ENCODE measurements at regions not wholly inside any gene's neighbourhood (a gene's known extent, or its start where the extent isn't known, plus 50 kb on each side); places are given as distances from the start of the nearest gene placed in this dataset.

GRCh38 chr12:87930033-87930432, 99.2 kb downstream of the C12orf50 start:
- H3K36me3 Mint-ChIP-seq (ENCODE audit: low read depth) = no peaks in the 10 kb centered on the region
- intact Hi-C loops (cut with micrococcal nuclease) = no loop called here
- DNase-seq = no peak
- no peaks in the 10 kb centered on the region for H3K4me1 Mint-ChIP-seq
- no peak overlapping the region for H3K4me3 Mint-ChIP-seq
- no peaks in the 10 kb centered on the region for H3K27me3 Mint-ChIP-seq
- no peak overlapping the region for H3K27ac Mint-ChIP-seq
- H3K9me3 Mint-ChIP-seq = no peaks in the 10 kb centered on the region

DNA sequence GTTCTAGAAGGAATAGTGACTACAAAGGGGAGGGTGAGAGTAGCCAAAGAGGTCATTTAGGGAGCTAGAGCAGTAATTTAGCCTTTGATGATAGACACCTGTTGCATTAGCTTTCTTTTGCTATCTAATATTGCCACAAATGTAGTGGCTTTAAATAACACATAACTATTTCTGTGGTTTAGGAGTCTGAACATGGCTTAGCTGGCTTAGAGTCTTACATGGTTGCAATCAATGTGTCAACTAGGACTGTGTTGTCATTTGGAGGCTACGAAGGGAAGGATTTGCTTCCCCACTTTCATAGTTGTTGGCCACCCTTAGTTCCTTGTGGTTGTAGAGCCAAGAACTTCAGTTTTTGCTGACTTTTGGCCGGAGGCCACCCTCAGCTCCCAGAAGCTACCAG, 99.9 kb downstream of the C12orf50 start:
- intact Hi-C loops (cut with micrococcal nuclease) = no loop called here
- Mint-ChIP-seq H3K4me3 (no peak overlapping the region), H3K36me3 (ENCODE audit: low read depth) (no peaks in the 10 kb centered on the region), H3K27ac (no peak overlapping the region), H3K9me3 (no peaks in the 10 kb centered on the region), H3K4me1 (no peaks in the 10 kb centered on the region), H3K27me3 (no peaks in the 10 kb centered on the region)
- no peak for DNase-seq

DNA sequence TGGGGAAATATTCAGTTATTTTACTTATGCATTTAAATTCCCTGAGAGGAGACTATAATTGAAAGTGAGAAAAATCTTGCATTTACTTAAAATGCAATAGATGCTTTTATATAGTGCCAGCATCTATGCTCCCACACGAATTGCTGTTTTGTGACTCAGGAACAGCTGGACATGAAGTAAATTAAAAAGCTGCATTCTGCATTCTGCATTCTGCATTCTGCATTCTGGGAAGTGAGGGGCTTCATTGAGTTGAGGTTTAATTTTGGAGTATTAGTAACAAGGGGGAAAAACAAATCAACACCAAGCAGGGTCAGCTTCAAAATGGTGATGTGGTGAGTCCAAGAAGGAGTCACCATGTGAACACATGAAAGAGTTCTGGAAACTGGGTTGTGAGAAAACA, 101.2 kb downstream of the C12orf50 start:
- H3K27ac Mint-ChIP-seq = no peak overlapping the region
- no peaks in the 10 kb centered on the region for H3K36me3 Mint-ChIP-seq (ENCODE audit: low read depth)
- H3K4me3 Mint-ChIP-seq = no peak overlapping the region
- DNase-seq = no peak
- H3K27me3 Mint-ChIP-seq = no peaks in the 10 kb centered on the region
- intact Hi-C loops (cut with micrococcal nuclease) = no loop called here
- H3K4me1 Mint-ChIP-seq = no peaks in the 10 kb centered on the region
- no peaks in the 10 kb centered on the region for H3K9me3 Mint-ChIP-seq

- Mint-ChIP-seq H3K4me1 (no peaks in the 10 kb centered on the region), H3K4me3 (no peak overlapping the region), H3K36me3 (ENCODE audit: low read depth) (no peaks in the 10 kb centered on the region), H3K27ac (no peak overlapping the region), H3K9me3 (no peaks in the 10 kb centered on the region), H3K27me3 (no peaks in the 10 kb centered on the region)
- no peak for DNase-seq
- intact Hi-C loops (cut with micrococcal nuclease) = no loop called here
Measured at GRCh38 chr12:87925021-87925420, 104.2 kb downstream of the C12orf50 start.

GRCh38 chr12:87924149-87924548, 105.1 kb downstream of the C12orf50 start:
- H3K4me1 Mint-ChIP-seq = no peaks in the 10 kb centered on the region
- H3K27me3 Mint-ChIP-seq = no peaks in the 10 kb centered on the region
- DNase-seq = no peak
- no peak overlapping the region for H3K27ac Mint-ChIP-seq
- intact Hi-C loops (cut with micrococcal nuclease) = no loop called here
- H3K36me3 Mint-ChIP-seq (ENCODE audit: low read depth) = no peaks in the 10 kb centered on the region
- H3K9me3 Mint-ChIP-seq = no peaks in the 10 kb centered on the region
- H3K4me3 Mint-ChIP-seq = no peak overlapping the region

GRCh38 chr12:87923361-87923760, 105.8 kb downstream of the C12orf50 start:
- H3K4me1 Mint-ChIP-seq = no peaks in the 10 kb centered on the region
- intact Hi-C loops (cut with micrococcal nuclease) = no loop called here
- H3K27me3 Mint-ChIP-seq = no peaks in the 10 kb centered on the region
- DNase-seq = no peak
- H3K9me3 Mint-ChIP-seq = no peaks in the 10 kb centered on the region
- H3K4me3 Mint-ChIP-seq = no peak overlapping the region
- H3K36me3 Mint-ChIP-seq (ENCODE audit: low read depth) = no peaks in the 10 kb centered on the region
- no peak overlapping the region for H3K27ac Mint-ChIP-seq

DNA sequence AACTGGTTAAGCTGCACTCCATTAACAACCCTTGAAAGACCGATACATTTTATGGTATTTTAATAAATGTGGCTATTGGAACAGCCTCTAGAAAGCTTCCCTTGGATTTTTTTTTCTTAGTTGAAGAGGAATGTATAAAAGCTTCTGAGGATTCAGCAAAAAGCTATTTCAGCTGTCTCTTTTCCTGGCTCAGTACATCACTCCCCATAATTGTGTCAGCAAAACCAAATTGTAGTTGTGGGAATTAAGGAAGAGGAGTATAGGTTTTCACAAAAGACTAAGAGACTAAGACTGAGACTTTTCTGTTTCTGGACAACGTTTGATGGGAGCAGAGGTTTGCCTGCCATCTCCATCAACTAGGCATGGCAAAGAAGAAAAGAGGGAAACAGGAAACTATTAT, 106.5 kb downstream of the C12orf50 start:
- intact Hi-C loops (cut with micrococcal nuclease) = no loop called here
- H3K27me3 Mint-ChIP-seq = no peaks in the 10 kb centered on the region
- H3K27ac Mint-ChIP-seq = no peak overlapping the region

DNA sequence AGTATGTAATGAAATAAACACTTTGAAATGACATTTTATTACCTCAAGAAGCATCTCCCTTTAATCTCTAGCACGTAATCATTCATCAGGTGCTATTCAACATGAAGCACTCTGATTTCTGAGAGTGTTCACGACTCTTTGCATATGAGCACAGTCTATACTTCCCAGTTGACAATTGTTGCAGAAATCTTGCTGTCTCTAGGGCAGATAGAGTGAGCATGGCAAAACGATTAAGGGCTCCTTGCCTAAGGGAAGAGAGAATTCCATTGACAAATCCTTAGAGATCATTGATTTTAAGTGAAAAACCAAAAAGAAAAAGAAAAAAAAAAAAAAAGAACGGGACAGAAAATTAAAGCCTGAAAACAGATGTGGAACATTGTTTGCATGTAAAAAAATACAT, 107.6 kb downstream of the C12orf50 start:
- Mint-ChIP-seq H3K36me3 (ENCODE audit: low read depth) (no peaks in the 10 kb centered on the region), H3K27ac (no peak overlapping the region), H3K4me3 (no peak overlapping the region), H3K4me1 (no peaks in the 10 kb centered on the region), H3K27me3 (no peaks in the 10 kb centered on the region), H3K9me3 (no peaks in the 10 kb centered on the region)
- intact Hi-C loops (cut with micrococcal nuclease) = no loop called here
- no peak for DNase-seq

More for the DNA sequence above, 106.5 kb downstream of the C12orf50 start:
- no peaks in the 10 kb centered on the region for H3K9me3 Mint-ChIP-seq
- H3K4me3 Mint-ChIP-seq = no peak overlapping the region
- no peaks in the 10 kb centered on the region for H3K36me3 Mint-ChIP-seq (ENCODE audit: low read depth)
- DNase-seq = no peak
- H3K4me1 Mint-ChIP-seq = no peaks in the 10 kb centered on the region

GRCh38 chr12:87920139-87920538, 109.1 kb downstream of the C12orf50 start:
- intact Hi-C loops (cut with micrococcal nuclease) = no loop called here
- H3K27me3 Mint-ChIP-seq = no peaks in the 10 kb centered on the region
- no peak overlapping the region for H3K4me3 Mint-ChIP-seq
- no peaks in the 10 kb centered on the region for H3K4me1 Mint-ChIP-seq
- DNase-seq = no peak
- no peak overlapping the region for H3K27ac Mint-ChIP-seq
- H3K9me3 Mint-ChIP-seq = no peaks in the 10 kb centered on the region
- H3K36me3 Mint-ChIP-seq (ENCODE audit: low read depth) = no peaks in the 10 kb centered on the region

GRCh38 chr12:87901457-87901856, 127.7 kb downstream of the C12orf50 start:
- Mint-ChIP-seq H3K4me3 (no peak overlapping the region), H3K27me3 (no peaks in the 10 kb centered on the region), H3K4me1 (no peaks in the 10 kb centered on the region), H3K9me3 (no peaks in the 10 kb centered on the region), H3K36me3 (ENCODE audit: low read depth) (no peaks in the 10 kb centered on the region), H3K27ac (no peak overlapping the region)
- intact Hi-C loops (cut with micrococcal nuclease) = no loop called here
- no peak for DNase-seq

GRCh38 chr12:87897662-87898061, 131.5 kb downstream of the C12orf50 start:
- Mint-ChIP-seq H3K27ac (no peak overlapping the region), H3K27me3 (no peaks in the 10 kb centered on the region), H3K36me3 (ENCODE audit: low read depth) (no peaks in the 10 kb centered on the region), H3K9me3 (no peaks in the 10 kb centered on the region), H3K4me3 (no peak overlapping the region), H3K4me1 (no peaks in the 10 kb centered on the region)
- DNase-seq = no peak
- intact Hi-C loops (cut with micrococcal nuclease) = no loop called here

- H3K4me3 Mint-ChIP-seq = no peak overlapping the region
- H3K36me3 Mint-ChIP-seq (ENCODE audit: low read depth) = no peaks in the 10 kb centered on the region
- H3K27me3 Mint-ChIP-seq = no peaks in the 10 kb centered on the region
- no peaks in the 10 kb centered on the region for H3K4me1 Mint-ChIP-seq
- no peak overlapping the region for H3K27ac Mint-ChIP-seq
- intact Hi-C loops (cut with micrococcal nuclease) = no loop called here
- no peak for DNase-seq
- H3K9me3 Mint-ChIP-seq = no peaks in the 10 kb centered on the region
Measured at GRCh38 chr12:87883806-87884205, 145.4 kb downstream of the C12orf50 start.

DNA sequence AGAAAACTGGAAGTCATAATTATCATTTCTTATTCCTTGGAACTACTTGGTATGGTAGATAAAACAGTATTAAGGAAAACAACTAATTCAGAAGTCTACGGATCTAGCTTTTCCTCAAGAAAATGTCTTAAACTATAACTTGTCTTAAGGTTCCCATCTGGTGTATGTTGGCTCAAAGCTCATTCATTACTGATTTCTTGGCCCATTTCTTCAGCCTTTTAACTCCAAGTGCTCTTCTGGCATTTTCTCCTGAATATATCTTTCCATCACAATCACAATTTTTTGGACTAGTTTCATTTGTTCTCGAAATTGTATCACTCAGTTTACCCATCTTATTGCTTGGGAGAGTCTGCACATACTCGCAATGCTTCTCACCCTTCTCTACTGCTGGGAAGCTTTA, 150.1 kb downstream of the C12orf50 start:
- no peak overlapping the region for H3K4me3 Mint-ChIP-seq
- DNase-seq = no peak

DNA sequence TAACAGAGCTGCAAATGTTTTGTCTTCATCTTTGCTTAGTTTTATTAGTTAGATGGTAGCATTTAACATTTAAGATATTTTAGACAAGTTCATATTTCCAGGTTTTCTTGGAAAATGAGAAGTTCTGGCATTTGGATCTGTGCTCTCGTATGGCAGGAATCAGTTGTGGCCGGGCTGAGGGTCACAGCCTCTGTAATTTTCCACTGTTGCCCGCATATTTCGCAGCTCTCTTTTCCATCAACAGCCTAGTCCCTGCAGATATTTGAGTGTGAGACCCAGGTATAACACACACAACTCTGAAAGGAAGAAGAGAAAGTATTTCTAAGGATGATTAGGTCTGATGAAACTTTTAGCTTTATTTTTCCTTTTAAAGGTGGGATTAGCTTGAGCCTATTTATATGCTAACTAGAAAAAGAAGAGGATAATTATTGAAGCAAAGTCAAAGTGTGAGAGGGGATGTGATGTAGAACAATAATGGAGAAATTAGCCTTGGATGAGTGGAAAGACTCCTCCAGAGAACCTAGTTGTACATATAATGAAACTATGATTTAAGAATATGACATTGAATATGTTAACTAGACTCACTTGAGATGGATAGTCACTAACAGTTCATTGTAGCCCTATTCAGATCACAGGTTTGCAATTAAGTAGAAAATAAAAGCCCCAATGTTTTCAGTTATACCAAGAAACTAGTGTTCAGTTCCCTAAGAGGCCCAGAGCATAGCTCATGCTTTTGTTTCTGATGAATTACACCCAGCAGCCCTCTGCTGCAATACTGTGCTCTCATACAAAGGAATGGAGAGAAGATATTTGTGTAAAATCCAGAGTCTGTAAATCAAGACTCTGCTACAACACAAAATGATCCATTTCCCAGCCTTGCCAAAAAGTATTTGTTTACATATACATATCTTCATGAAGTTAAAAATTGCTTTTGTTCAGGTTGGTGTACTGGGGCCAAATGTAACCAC, 158.4 kb downstream of the C12orf50 start:
- Mint-ChIP-seq H3K4me3 (no peak overlapping the region), H3K27me3 (no peaks in the 10 kb centered on the region), H3K27ac (no peak overlapping the region), H3K36me3 (ENCODE audit: low read depth) (no peaks in the 10 kb centered on the region), H3K4me1 (no peaks in the 10 kb centered on the region), H3K9me3 (no peaks in the 10 kb centered on the region)
- no peak for DNase-seq
- intact Hi-C loops (cut with micrococcal nuclease) = no loop called here

More for the DNA sequence above, 150.1 kb downstream of the C12orf50 start:
- no peaks in the 10 kb centered on the region for H3K36me3 Mint-ChIP-seq (ENCODE audit: low read depth)
- H3K27ac Mint-ChIP-seq = no peak overlapping the region
- H3K9me3 Mint-ChIP-seq = no peaks in the 10 kb centered on the region
- H3K27me3 Mint-ChIP-seq = no peaks in the 10 kb centered on the region
- H3K4me1 Mint-ChIP-seq = no peaks in the 10 kb centered on the region
- intact Hi-C loops (cut with micrococcal nuclease) = no loop called here

DNA sequence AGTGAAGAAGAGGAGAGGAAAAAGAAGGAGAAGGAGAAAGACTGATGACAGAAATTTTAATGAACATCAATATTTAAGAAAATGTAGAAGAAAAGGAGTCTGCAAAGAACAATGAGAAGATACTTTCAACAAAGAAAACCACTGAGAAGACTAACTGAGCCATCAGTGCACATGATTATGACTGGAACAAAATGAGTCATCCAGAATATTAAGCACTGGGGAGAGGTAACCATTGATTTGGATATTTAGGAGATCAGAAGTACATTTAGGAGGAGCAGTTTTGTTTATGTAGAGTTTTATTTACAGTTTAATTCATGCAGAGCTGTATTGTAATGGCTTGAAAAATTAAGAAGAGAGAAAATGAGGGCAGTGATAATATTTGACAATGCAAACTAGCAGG, 159.1 kb downstream of the C12orf50 start:
- H3K27ac Mint-ChIP-seq = no peak overlapping the region

More for the DNA sequence above, 159.1 kb downstream of the C12orf50 start:
- Mint-ChIP-seq H3K36me3 (ENCODE audit: low read depth) (no peaks in the 10 kb centered on the region), H3K9me3 (no peaks in the 10 kb centered on the region), H3K4me3 (no peak overlapping the region), H3K4me1 (no peaks in the 10 kb centered on the region), H3K27me3 (no peaks in the 10 kb centered on the region)
- DNase-seq = no peak
- intact Hi-C loops (cut with micrococcal nuclease) = no loop called here
